GM23248 (cell line): ENCODE measurements at regions not wholly inside any gene's neighbourhood (a gene's known extent, or its start where the extent isn't known, plus 50 kb on each side); places are given as distances from the start of the nearest gene placed in this dataset.

Experiments
- DNase-seq: peaks from one replicate; pipeline ENCODE4 v3.0.0-alpha.2; 2015
- H2AFZ ChIP-seq: fragments of 200-600 bp; sonication (generic); 2 replicates; pipeline ENCODE4 v1.6.1; 2016; ENCODE audit warnings: antibody characterized with exemption
- H3F3A ChIP-seq: fragments of 200-600 bp; sonication (generic); 2 replicates; pipeline ENCODE4 v1.6.1; 2016; ENCODE audit warnings: mild to moderate bottlenecking, antibody characterized with exemption, mixed run types; ENCODE audit not compliant: insufficient read depth
- H3K27ac ChIP-seq: fragments of 200-600 bp; sonication (generic); 2 replicates; pipeline ENCODE4 v1.5.1; 2016; ENCODE audit warnings: mild to moderate bottlenecking
- H3K27me3 ChIP-seq: fragments of 200-600 bp; sonication (generic); replicated peaks from 2 replicates; pipeline ENCODE4 v1.6.1; 2016; ENCODE audit warnings: mild to moderate bottlenecking; ENCODE audit not compliant: insufficient read depth
- H3K36me3 ChIP-seq: fragments of 200-600 bp; sonication (generic); 2 replicates; pipeline ENCODE4 v1.6.1; 2016; ENCODE audit warnings: low read depth, mild to moderate bottlenecking
- H3K4me1 ChIP-seq: fragments of 200-600 bp; sonication (generic); 2 replicates; pipeline ENCODE4 v1.6.1; 2016; ENCODE audit warnings: mild to moderate bottlenecking; ENCODE audit not compliant: insufficient read depth
- H3K4me2 ChIP-seq: fragments of 200-600 bp; sonication (generic); one replicate; pipeline ENCODE4 v1.6.1; 2016; ENCODE audit warnings: mild to moderate bottlenecking; ENCODE audit not compliant: unreplicated experiment
- H3K4me3 ChIP-seq: fragments of 200-600 bp; sonication (generic); 2 replicates; pipeline ENCODE4 v1.5.1; 2016; ENCODE audit warnings: mild to moderate bottlenecking
- H3K79me2 ChIP-seq: fragments of 200-600 bp; sonication (generic); 2 replicates; pipeline ENCODE4 v1.6.1; 2016; ENCODE audit warnings: mild to moderate bottlenecking; ENCODE audit not compliant: insufficient read depth
- H3K9ac ChIP-seq: fragments of 200-600 bp; sonication (generic); 2 replicates; pipeline ENCODE4 v1.6.1; 2016; ENCODE audit warnings: mild to moderate bottlenecking
- H3K9me2 ChIP-seq: fragments of 200-600 bp; sonication (generic); 2 replicates; pipeline ENCODE4 v1.6.1; 2016; ENCODE audit warnings: mixed run types, mild to moderate bottlenecking, moderate library complexity; ENCODE audit not compliant: insufficient read depth
- H3K9me3 ChIP-seq: fragments of 200-600 bp; sonication (generic); one replicate; pipeline ENCODE4 v1.6.1; 2017; ENCODE audit warnings: low read depth
- H4K20me1 ChIP-seq: fragments of 200-600 bp; sonication (generic); 2 replicates; pipeline ENCODE4 v1.6.0; 2016; ENCODE audit not compliant: insufficient read depth
- EZH2 ChIP-seq: fragments of 200-600 bp; sonication (generic); IDR thresholded peaks from 2 replicates; pipeline ENCODE4 v1.6.1; 2018; ENCODE audit warnings: antibody characterized with exemption, mild to moderate bottlenecking; ENCODE audit not compliant: insufficient read depth, poor library complexity, severe bottlenecking
- EZH2phosphoT487 ChIP-seq: fragments of 200-600 bp; sonication (generic); IDR thresholded peaks from 2 replicates; pipeline ENCODE4 v1.6.1; 2018; ENCODE audit warnings: antibody characterized with exemption, moderate library complexity, mild to moderate bottlenecking, low read depth; ENCODE audit not compliant: insufficient read depth
- WGBS, 2 experiments: methylation state at CpG; one replicate each; pipeline ENCODE4 v1.1.6; 2015 to 2017; ENCODE audit warnings: low lambda C conversion rate in 2 of 2, low coverage in 1 of 2; ENCODE audit errors: missing lambda C conversion rate in 2 of 2; 5-methylcytosine and 5-hydroxymethylcytosine counted together
- in situ Hi-C: fragments of 300-500 bp; cut with MboI; formaldehyde crosslinking; loops from 2 replicates; pipeline ENCODE4 v1.15.0; 2020

DNA sequence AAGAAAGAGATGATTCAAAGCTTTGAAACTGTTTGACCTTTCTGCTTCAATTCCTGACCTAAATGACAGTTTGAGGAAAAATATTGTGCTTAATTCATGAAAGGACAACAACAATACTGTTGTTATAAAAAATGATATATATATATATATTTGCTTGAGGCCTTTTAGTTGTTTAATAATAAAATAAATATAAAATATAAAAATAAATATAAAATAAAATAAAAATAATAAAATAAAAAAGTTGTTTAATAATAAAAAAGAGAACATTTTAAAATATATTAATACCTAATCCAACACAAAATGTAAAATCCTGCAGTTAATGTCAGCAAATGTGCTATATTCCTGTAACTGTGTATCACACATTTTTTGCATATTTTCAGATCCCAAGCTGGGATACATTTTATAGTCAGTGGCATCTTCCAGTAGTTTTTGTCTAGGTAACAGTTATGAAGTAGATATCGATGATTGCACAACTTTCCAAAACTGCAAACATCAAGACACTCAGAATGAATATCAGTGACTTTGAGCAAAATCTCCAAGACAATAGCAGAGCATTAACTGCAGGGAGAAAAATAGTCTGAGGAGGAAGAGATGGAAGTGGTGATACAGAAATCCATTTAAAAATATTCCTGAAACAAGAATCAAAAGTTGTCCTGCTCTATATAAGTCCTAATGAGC lies 375.5 kb upstream of the KLHL1 start:
- no peak overlapping the region for H3K27ac ChIP-seq
- TF ChIP-seq EZH2 (no peak), EZH2phosphoT487 (no peak)
- H3K27me3 ChIP-seq, result no peaks in the 10 kb centered on the region
- no peaks in the 10 kb centered on the region for H3K9me3 ChIP-seq
- DNase-seq, result no peak
- 38 to 43% methylated on average over 1 of the region's 1 CpG for WGBS, 2 experiments
- no peaks in the 10 kb centered on the region for H4K20me1 ChIP-seq
- in situ Hi-C loops, result no loop called here
- no peak overlapping the region for H3K9ac ChIP-seq
- no peaks in the 10 kb centered on the region for H3K79me2 ChIP-seq
- H3K36me3 ChIP-seq, result no peaks in the 10 kb centered on the region
- H3F3A ChIP-seq, result no peaks in the 10 kb centered on the region
- H3K9me2 ChIP-seq, result no peaks in the 10 kb centered on the region
- no peak overlapping the region for H2AFZ ChIP-seq
- no peak overlapping the region for H3K4me3 ChIP-seq
- no peak overlapping the region for H3K4me2 ChIP-seq
- no peaks in the 10 kb centered on the region for H3K4me1 ChIP-seq

DNA sequence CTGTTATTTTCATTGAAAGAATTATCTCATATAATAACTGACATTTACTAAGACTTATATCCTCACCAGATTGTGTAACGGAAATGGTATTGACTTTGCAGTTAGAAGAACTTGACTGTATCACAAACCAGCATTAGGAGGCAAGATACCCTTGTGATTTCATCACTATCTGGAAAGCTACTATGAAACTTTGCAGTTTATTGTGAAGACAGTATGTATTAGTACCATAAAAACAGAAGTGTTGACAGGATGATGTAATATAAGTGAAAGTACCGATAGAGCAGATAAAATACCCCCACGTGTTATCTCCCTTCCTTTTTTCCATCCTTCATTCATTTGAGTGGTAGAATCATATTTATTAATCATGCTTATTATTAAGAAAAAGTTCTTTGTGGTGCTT lies 365.7 kb upstream of the KLHL1 start:
- Histone ChIP-seq H3K27ac (no peak overlapping the region), H3K79me2 (no peaks in the 10 kb centered on the region), H3K9me2 (no peaks in the 10 kb centered on the region), H3K27me3 (no peaks in the 10 kb centered on the region), H2AFZ (no peak overlapping the region), H4K20me1 (no peaks in the 10 kb centered on the region), H3F3A (no peaks in the 10 kb centered on the region), H3K4me3 (no peak overlapping the region), H3K9ac (no peak overlapping the region), H3K4me2 (no peak overlapping the region), H3K4me1 (no peaks in the 10 kb centered on the region), H3K36me3 (no peaks in the 10 kb centered on the region), H3K9me3 (peaks cover 5% of the 10 kb centered on the region)
- in situ Hi-C loops, result no loop called here
- WGBS, 2 experiments, result 2 to 4% methylated on average over 3 of the region's 3 CpGs
- TF ChIP-seq EZH2phosphoT487 (no peak), EZH2 (no peak)
- no peak for DNase-seq

DNA sequence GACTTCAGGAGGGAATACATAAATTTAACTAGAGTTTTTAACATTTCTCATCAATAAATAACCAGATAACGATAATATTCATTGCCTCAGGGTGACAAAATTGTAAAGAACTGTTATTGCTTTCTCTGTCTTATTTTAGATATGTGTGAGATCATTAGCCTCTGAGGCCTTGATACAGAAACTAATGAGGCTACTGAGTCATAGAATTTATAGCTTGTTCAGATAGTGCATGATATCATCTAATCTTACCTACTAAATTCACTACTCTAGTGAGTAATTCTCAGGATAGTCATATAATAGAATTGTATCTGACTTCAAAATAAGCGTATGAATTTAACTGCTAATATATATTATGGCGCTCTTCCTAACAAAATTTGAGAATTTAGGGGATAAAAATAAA lies 360.8 kb upstream of the KLHL1 start:
- H3K9ac ChIP-seq, result no peak overlapping the region
- no peaks in the 10 kb centered on the region for H4K20me1 ChIP-seq
- H3K9me2 ChIP-seq, result no peaks in the 10 kb centered on the region
- no peaks in the 10 kb centered on the region for H3F3A ChIP-seq
- WGBS, 2 experiments, result 34 to 43% methylated on average over 3 of the region's 3 CpGs
- no peak for DNase-seq
- in situ Hi-C loops, result no loop called here
- H3K36me3 ChIP-seq, result no peaks in the 10 kb centered on the region
- no peak overlapping the region for H3K27ac ChIP-seq
- TF ChIP-seq EZH2, result no peak
- TF ChIP-seq EZH2phosphoT487, result no peak
- H3K4me2 ChIP-seq, result no peak overlapping the region
- H3K27me3 ChIP-seq, result no peaks in the 10 kb centered on the region
- no peaks in the 10 kb centered on the region for H3K4me1 ChIP-seq
- H3K9me3 ChIP-seq, result peaks cover 5% of the 10 kb centered on the region
- H3K79me2 ChIP-seq, result no peaks in the 10 kb centered on the region
- no peak overlapping the region for H2AFZ ChIP-seq
- H3K4me3 ChIP-seq, result no peak overlapping the region

DNA sequence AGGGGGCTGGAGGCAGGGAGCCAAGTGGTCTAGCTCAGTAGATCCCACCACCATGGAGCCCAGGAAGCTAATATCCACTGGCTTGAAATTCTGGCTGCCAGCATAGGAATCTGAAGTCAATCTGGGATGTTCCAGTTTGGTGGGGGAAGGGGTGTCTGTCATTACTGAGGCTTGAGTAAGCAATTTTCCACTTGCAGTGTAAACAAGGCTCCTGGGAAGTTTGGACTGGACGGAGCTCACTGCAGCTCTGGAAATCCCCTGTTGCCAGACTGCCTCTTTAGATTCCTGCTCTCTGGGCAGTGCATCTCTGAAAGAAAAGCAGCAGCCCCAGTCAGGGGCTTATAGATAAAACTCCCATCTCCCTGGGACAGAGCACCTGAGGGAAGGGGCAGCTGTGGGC lies 349.2 kb upstream of the KLHL1 start:
- Histone ChIP-seq H3K9me2 (no peaks in the 10 kb centered on the region), H3K9ac (no peak overlapping the region), H2AFZ (no peak overlapping the region), H3K36me3 (no peaks in the 10 kb centered on the region), H3F3A (no peaks in the 10 kb centered on the region), H3K27ac (no peak overlapping the region), H3K4me1 (no peaks in the 10 kb centered on the region), H3K27me3 (no peaks in the 10 kb centered on the region), H4K20me1 (no peaks in the 10 kb centered on the region), H3K79me2 (no peaks in the 10 kb centered on the region), H3K4me2 (no peak overlapping the region), H3K9me3 (no peaks in the 10 kb centered on the region), H3K4me3 (no peak overlapping the region)
- DNase-seq, result no peak
- WGBS, 2 experiments, result 6 to 20% methylated on average over 1 of the region's 1 CpG
- no peak for TF ChIP-seq EZH2
- TF ChIP-seq EZH2phosphoT487, result no peak
- in situ Hi-C loops, result no loop called here

DNA sequence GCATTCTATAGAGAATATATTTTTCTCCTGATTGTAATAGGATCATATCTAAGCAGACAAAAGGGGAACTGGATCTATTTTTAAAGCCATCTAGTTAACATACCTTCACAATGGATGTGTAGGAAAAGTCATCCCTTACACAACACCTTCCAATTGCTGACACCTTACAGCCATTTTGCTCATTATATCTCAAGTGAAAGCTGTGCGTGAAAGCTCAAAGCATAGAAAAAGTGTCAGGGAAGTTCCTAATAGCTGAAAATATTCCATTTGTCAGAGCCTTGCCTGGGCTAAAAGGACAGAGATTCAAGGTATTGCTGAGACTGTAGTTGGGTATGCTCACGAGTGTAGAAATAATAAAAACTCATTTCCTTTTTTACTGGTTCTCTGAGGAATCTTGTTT lies 340.6 kb upstream of the KLHL1 start:
- Histone ChIP-seq H3K9me3 (peaks cover 10% of the 10 kb centered on the region), H3F3A (no peaks in the 10 kb centered on the region), H3K4me2 (no peak overlapping the region), H3K4me1 (no peaks in the 10 kb centered on the region), H3K27me3 (no peaks in the 10 kb centered on the region), H3K36me3 (no peaks in the 10 kb centered on the region), H2AFZ (no peak overlapping the region), H3K79me2 (no peaks in the 10 kb centered on the region), H3K4me3 (no peak overlapping the region), H3K9me2 (no peaks in the 10 kb centered on the region), H3K27ac (no peak overlapping the region), H4K20me1 (no peaks in the 10 kb centered on the region), H3K9ac (no peak overlapping the region)
- TF ChIP-seq EZH2phosphoT487 (no peak), EZH2 (no peak)
- WGBS, 2 experiments, result 18 to 26% methylated on average over 2 of the region's 2 CpGs
- in situ Hi-C loops, result no loop called here
- DNase-seq, result no peak
